ENCODE measurements at regions not wholly inside any gene's neighbourhood (a gene's known extent, or its start where the extent isn't known, plus 50 kb on each side); places are given as distances from the start of the nearest gene placed in this dataset.

- H3K27ac ChIP-seq (ENCODE audit: low read depth, low read length): no peak overlapping the region
These were observed 179.5 kb upstream of the SLC35G4 start for GRCh38 chr18:11429876-11430275.

GRCh38 chr18:11425211-11425610, 184.2 kb upstream of the SLC35G4 start:
- no peaks in the 10 kb centered on the region for H3K36me3 ChIP-seq (ENCODE audit: control insufficient read depth in 5 of 5, insufficient read depth in 5 of 5, low read length in 5 of 5)
- H3K9ac ChIP-seq (ENCODE audit: low read length in 5 of 5): no peak overlapping the region
- H3K4me3 ChIP-seq (ENCODE audit: low read depth in 1 of 5, low read length in 5 of 5): no peak overlapping the region
- no peaks in the 10 kb centered on the region for H3K4me1 ChIP-seq (ENCODE audit: control insufficient read depth in 5 of 5, insufficient read depth in 5 of 5, low read length in 5 of 5)
- H3K27me3 ChIP-seq (ENCODE audit: control insufficient read depth in 5 of 5, insufficient read depth in 4 of 5, low read length in 5 of 5): peaks cover 0 to under 1% (median 0%) of the 10 kb centered on the region in 5 donors
- no peak overlapping the region for H3K27ac ChIP-seq (ENCODE audit: low read depth, low read length)
- H3K9me3 ChIP-seq (ENCODE audit: control insufficient read depth in 5 of 5, low read length in 5 of 5): no peaks in the 10 kb centered on the region

More at GRCh38 chr18:11429876-11430275, 179.5 kb upstream of the SLC35G4 start:
- Histone ChIP-seq H3K36me3 (ENCODE audit: control insufficient read depth in 5 of 5, insufficient read depth in 5 of 5, low read length in 5 of 5) (no peaks in the 10 kb centered on the region), H3K4me3 (ENCODE audit: low read depth in 1 of 5, low read length in 5 of 5) (no peak overlapping the region), H3K9ac (ENCODE audit: low read length in 5 of 5) (no peak overlapping the region), H3K9me3 (ENCODE audit: control insufficient read depth in 5 of 5, low read length in 5 of 5) (no peaks in the 10 kb centered on the region), H3K4me1 (ENCODE audit: control insufficient read depth in 5 of 5, insufficient read depth in 5 of 5, low read length in 5 of 5) (no peaks in the 10 kb centered on the region), H3K27me3 (ENCODE audit: control insufficient read depth in 5 of 5, insufficient read depth in 4 of 5, low read length in 5 of 5) (peaks cover 0 to 3% (median 0%) of the 10 kb centered on the region in 5 donors)

DNA sequence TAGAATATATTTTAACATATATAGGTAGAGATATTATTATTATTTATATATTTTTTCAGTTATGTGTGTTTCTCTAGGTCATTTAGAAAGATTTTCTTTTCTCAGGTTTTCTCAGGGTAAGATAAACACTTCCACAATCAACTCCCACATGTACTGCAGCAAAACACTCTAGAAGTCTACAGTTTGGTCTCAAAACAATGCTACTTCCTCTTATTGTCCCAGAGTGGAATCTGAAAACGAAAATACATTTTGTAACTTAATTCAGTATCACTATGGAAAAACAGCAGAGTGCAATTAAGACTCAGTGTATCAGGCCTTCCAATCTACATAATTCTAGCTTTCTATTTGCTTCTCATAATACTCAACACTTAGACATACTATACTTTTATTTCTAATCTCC, 190.1 kb upstream of the SLC35G4 start:
- Histone ChIP-seq H3K36me3 (ENCODE audit: control insufficient read depth in 5 of 5, insufficient read depth in 5 of 5, low read length in 5 of 5) (no peaks in the 10 kb centered on the region), H3K27ac (ENCODE audit: low read depth, low read length) (no peak overlapping the region)

GRCh38 chr18:11412811-11413210, 196.6 kb upstream of the SLC35G4 start:
- H3K4me1 ChIP-seq (ENCODE audit: control insufficient read depth in 5 of 5, insufficient read depth in 5 of 5, low read length in 5 of 5): no peaks in the 10 kb centered on the region
- H3K4me3 ChIP-seq (ENCODE audit: low read depth in 1 of 5, low read length in 5 of 5): no peak overlapping the region
- no peak overlapping the region for H3K27ac ChIP-seq (ENCODE audit: low read depth, low read length)
- H3K36me3 ChIP-seq (ENCODE audit: control insufficient read depth in 5 of 5, insufficient read depth in 5 of 5, low read length in 5 of 5): no peaks in the 10 kb centered on the region
- no peaks in the 10 kb centered on the region for H3K9me3 ChIP-seq (ENCODE audit: control insufficient read depth in 5 of 5, low read length in 5 of 5)
- H3K27me3 ChIP-seq (ENCODE audit: control insufficient read depth in 5 of 5, insufficient read depth in 4 of 5, low read length in 5 of 5): no peaks in the 10 kb centered on the region
- H3K9ac ChIP-seq (ENCODE audit: low read length in 5 of 5): no peak overlapping the region

More for the DNA sequence above, 190.1 kb upstream of the SLC35G4 start:
- Histone ChIP-seq H3K9ac (ENCODE audit: low read length in 5 of 5) (no peak overlapping the region), H3K4me1 (ENCODE audit: control insufficient read depth in 5 of 5, insufficient read depth in 5 of 5, low read length in 5 of 5) (peaks cover 0 to 3% (median 0%) of the 10 kb centered on the region in 5 donors), H3K27me3 (ENCODE audit: control insufficient read depth in 5 of 5, insufficient read depth in 4 of 5, low read length in 5 of 5) (no peaks in the 10 kb centered on the region), H3K4me3 (ENCODE audit: low read depth in 1 of 5, low read length in 5 of 5) (no peak overlapping the region), H3K9me3 (ENCODE audit: control insufficient read depth in 5 of 5, low read length in 5 of 5) (no peaks in the 10 kb centered on the region)

DNA sequence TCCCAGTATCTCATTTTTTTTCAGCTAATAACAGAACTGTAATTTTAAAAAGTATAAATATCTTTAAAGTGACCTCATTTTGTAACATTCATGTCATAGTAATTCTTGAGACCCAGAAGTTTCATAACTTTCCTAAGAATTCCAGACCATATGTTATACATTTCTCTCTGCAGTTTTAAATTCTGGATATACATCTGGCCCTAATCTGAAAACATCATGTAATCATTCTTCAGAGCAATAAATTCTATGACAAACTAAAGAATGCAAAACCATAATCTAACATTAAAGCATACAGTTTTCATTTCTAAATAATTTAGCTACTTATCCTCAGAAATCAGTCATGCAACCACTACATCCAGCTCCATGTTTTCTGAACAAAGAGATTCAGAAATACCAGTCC, 198.3 kb upstream of the SLC35G4 start:
- H3K9ac ChIP-seq (ENCODE audit: low read length in 5 of 5): no peak overlapping the region
- no peaks in the 10 kb centered on the region for H3K36me3 ChIP-seq (ENCODE audit: control insufficient read depth in 5 of 5, insufficient read depth in 5 of 5, low read length in 5 of 5)
- no peaks in the 10 kb centered on the region for H3K9me3 ChIP-seq (ENCODE audit: control insufficient read depth in 5 of 5, low read length in 5 of 5)
- no peaks in the 10 kb centered on the region for H3K4me1 ChIP-seq (ENCODE audit: control insufficient read depth in 5 of 5, insufficient read depth in 5 of 5, low read length in 5 of 5)
- H3K27me3 ChIP-seq (ENCODE audit: control insufficient read depth in 5 of 5, insufficient read depth in 4 of 5, low read length in 5 of 5): no peaks in the 10 kb centered on the region
- H3K27ac ChIP-seq (ENCODE audit: low read depth, low read length): no peak overlapping the region
- H3K4me3 ChIP-seq (ENCODE audit: low read depth in 1 of 5, low read length in 5 of 5): no peak overlapping the region

GRCh38 chr18:11408555-11409065, 200.8 kb upstream of the SLC35G4 start:
- Histone ChIP-seq H3K9me3 (ENCODE audit: control insufficient read depth in 5 of 5, low read length in 5 of 5) (no peaks in the 10 kb centered on the region), H3K27ac (ENCODE audit: low read depth, low read length) (no peak overlapping the region), H3K4me3 (ENCODE audit: low read depth in 1 of 5, low read length in 5 of 5) (no peak overlapping the region), H3K9ac (ENCODE audit: low read length in 5 of 5) (no peak overlapping the region), H3K36me3 (ENCODE audit: control insufficient read depth in 5 of 5, insufficient read depth in 5 of 5, low read length in 5 of 5) (no peaks in the 10 kb centered on the region), H3K27me3 (ENCODE audit: control insufficient read depth in 5 of 5, insufficient read depth in 4 of 5, low read length in 5 of 5) (no peaks in the 10 kb centered on the region), H3K4me1 (ENCODE audit: control insufficient read depth in 5 of 5, insufficient read depth in 5 of 5, low read length in 5 of 5) (no peaks in the 10 kb centered on the region)

- H3K36me3 ChIP-seq (ENCODE audit: control insufficient read depth in 5 of 5, insufficient read depth in 5 of 5, low read length in 5 of 5): no peaks in the 10 kb centered on the region
- H3K27me3 ChIP-seq (ENCODE audit: control insufficient read depth in 5 of 5, insufficient read depth in 4 of 5, low read length in 5 of 5): no peaks in the 10 kb centered on the region
- no peak overlapping the region for H3K4me3 ChIP-seq (ENCODE audit: low read depth in 1 of 5, low read length in 5 of 5)
- no peaks in the 10 kb centered on the region for H3K4me1 ChIP-seq (ENCODE audit: control insufficient read depth in 5 of 5, insufficient read depth in 5 of 5, low read length in 5 of 5)
- no peak overlapping the region for H3K27ac ChIP-seq (ENCODE audit: low read depth, low read length)
- no peak overlapping the region for H3K9ac ChIP-seq (ENCODE audit: low read length in 5 of 5)
- H3K9me3 ChIP-seq (ENCODE audit: control insufficient read depth in 5 of 5, low read length in 5 of 5): no peaks in the 10 kb centered on the region
These were observed 201.5 kb upstream of the SLC35G4 start for GRCh38 chr18:11407940-11408339.

DNA sequence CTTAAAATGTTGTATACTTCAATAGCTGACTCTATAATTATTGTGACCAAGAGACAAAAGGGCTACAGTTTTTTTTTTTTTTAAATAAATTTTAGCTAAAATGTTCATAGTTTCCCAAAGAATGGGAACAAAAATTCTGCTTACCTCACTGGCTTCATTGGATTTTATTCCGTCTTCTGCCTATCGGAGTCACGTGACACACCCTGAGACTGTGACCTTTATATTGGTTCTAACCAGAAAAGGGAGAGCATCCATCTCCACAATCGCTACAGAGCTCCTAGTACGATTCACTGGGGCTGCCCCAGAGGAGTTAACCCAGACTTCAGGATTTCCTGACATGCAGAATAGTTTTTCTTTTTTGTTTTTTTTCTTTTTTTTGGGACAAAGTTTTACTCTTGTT, 203.6 kb upstream of the SLC35G4 start:
- Histone ChIP-seq H3K36me3 (ENCODE audit: control insufficient read depth in 5 of 5, insufficient read depth in 5 of 5, low read length in 5 of 5) (no peaks in the 10 kb centered on the region), H3K4me3 (ENCODE audit: low read depth in 1 of 5, low read length in 5 of 5) (no peak overlapping the region), H3K9me3 (ENCODE audit: control insufficient read depth in 5 of 5, low read length in 5 of 5) (no peaks in the 10 kb centered on the region), H3K9ac (ENCODE audit: low read length in 5 of 5) (no peak overlapping the region), H3K4me1 (ENCODE audit: control insufficient read depth in 5 of 5, insufficient read depth in 5 of 5, low read length in 5 of 5) (no peaks in the 10 kb centered on the region), H3K27ac (ENCODE audit: low read depth, low read length) (no peak overlapping the region), H3K27me3 (ENCODE audit: control insufficient read depth in 5 of 5, insufficient read depth in 4 of 5, low read length in 5 of 5) (no peaks in the 10 kb centered on the region)

DNA sequence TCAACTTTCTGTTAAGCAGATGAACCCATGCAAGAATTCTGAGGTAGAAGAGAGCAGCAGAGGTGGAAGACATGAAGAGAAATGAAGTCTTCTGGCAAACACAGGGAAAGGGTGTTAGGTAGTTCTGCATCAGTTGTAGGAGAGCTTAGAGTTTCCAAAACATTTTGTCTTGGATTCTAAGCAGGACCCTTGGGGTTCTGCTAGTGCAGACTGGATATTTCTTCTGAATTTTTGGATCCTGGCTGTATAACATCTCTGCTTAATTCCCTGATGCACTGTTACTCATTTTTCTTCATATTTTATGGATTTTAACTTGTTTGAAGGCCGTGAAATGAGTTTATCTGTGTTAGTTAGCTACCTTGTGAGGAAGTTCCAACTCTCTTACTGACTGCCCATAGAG, 208.7 kb upstream of the SLC35G4 start:
- H3K27me3 ChIP-seq (ENCODE audit: control insufficient read depth in 5 of 5, insufficient read depth in 4 of 5, low read length in 5 of 5): no peaks in the 10 kb centered on the region
- H3K36me3 ChIP-seq (ENCODE audit: control insufficient read depth in 5 of 5, insufficient read depth in 5 of 5, low read length in 5 of 5): no peaks in the 10 kb centered on the region
- H3K9me3 ChIP-seq (ENCODE audit: control insufficient read depth in 5 of 5, low read length in 5 of 5): no peaks in the 10 kb centered on the region
- H3K4me3 ChIP-seq (ENCODE audit: low read depth in 1 of 5, low read length in 5 of 5): no peak overlapping the region
- no peak overlapping the region for H3K27ac ChIP-seq (ENCODE audit: low read depth, low read length)
- H3K9ac ChIP-seq (ENCODE audit: low read length in 5 of 5): no peak overlapping the region
- H3K4me1 ChIP-seq (ENCODE audit: control insufficient read depth in 5 of 5, insufficient read depth in 5 of 5, low read length in 5 of 5): no peaks in the 10 kb centered on the region

DNA sequence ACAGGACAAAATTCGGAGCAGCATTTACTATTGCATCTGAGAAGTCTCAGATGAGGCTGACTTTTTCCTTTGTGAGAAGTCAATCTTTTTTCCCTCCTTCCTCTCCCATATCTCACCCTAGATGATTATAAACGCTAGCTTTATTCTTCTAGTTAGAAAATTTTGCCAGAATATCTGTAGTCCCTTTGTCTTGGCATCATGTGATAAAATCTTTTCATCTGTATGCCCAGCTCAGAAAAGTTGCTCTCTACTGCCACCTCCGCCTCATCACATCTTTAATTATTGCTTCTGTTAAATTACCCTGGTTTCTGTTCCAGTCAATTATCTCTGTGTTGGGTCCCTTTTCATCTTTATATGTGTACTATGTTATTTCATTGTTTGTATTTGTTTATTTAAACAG, 210.8 kb upstream of the SLC35G4 start:
- peaks cover 0 to 2% (median 1%) of the 10 kb centered on the region in 5 donors for H3K4me1 ChIP-seq (ENCODE audit: control insufficient read depth in 5 of 5, insufficient read depth in 5 of 5, low read length in 5 of 5)
- H3K27ac ChIP-seq (ENCODE audit: low read depth, low read length): no peak overlapping the region
- H3K9ac ChIP-seq (ENCODE audit: low read length in 5 of 5): no peak overlapping the region
- no peaks in the 10 kb centered on the region for H3K27me3 ChIP-seq (ENCODE audit: control insufficient read depth in 5 of 5, insufficient read depth in 4 of 5, low read length in 5 of 5)
- no peaks in the 10 kb centered on the region for H3K36me3 ChIP-seq (ENCODE audit: control insufficient read depth in 5 of 5, insufficient read depth in 5 of 5, low read length in 5 of 5)
- no peaks in the 10 kb centered on the region for H3K9me3 ChIP-seq (ENCODE audit: control insufficient read depth in 5 of 5, low read length in 5 of 5)
- no peak overlapping the region for H3K4me3 ChIP-seq (ENCODE audit: low read depth in 1 of 5, low read length in 5 of 5)

Data from subcutaneous abdominal adipose tissue (tissue), 5 donors.